NCI-H748 treated with DMSO at 0.1 percent for 48 hours (cell line): ENCODE measurements at regions not wholly inside any gene's neighbourhood (a gene's known extent, or its start where the extent isn't known, plus 50 kb on each side); places are given as distances from the start of the nearest gene placed in this dataset.

Experiments used
- DNase-seq: peaks from one replicate; lab custom pipeline; 2025; lab: John Stamatoyannopoulos, UW

DNA sequence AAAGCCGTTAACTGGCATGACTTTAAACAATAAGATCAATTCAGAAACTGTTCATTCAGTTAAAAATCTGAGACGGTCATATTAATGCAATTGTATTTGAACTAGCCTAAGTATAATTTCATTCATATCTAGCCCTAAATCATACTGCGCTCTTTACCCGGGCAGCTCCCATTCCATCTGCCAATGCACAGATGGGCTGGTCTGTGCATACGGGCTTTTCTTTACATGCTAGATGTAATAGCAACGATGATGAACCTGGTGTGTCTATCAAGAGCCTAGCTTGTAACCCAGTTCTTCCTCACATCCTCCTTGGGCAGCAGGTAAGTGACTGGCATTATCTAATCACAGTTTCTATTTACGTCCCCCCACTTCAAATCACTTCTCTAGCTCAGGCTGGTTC is 631.5 kb upstream of the KLHL29 start:
- DNase-seq: no peak

DNA sequence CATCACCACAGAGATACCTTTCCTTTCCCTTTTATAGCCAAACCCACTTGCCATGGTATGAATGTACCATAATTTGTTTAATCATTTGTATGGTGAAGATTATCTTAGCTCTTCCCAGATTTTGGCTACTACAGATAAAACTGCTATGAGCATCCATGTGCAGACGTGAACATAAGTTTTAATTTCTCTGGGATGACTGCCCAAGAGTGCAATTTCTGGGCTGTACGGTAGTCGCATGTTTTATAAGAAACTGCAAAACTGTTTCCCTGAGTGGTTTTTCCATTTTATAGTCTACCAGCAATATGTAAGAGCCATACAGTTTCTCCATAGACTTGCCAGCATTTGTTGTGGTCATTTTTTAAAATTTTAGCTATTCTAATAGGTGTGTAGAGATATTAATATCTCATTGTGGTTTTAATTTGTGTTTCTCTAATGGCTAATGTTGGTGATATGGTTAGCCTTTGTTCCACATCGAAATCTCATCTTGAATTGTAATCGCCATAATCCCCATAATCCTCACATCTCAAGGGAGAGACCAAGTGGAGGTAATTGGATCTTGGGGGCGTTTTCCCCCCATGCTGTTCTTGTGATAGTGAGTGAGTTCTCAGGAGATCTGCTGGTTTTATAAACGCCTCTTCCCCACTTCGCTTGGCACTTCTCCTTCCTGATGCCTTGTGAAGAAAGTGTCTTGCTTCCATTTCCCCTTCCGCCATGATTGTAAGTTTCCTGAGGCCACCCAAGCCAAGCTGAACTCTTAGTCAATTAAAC is 628.5 kb upstream of the KLHL29 start:
- no peak for DNase-seq

DNA sequence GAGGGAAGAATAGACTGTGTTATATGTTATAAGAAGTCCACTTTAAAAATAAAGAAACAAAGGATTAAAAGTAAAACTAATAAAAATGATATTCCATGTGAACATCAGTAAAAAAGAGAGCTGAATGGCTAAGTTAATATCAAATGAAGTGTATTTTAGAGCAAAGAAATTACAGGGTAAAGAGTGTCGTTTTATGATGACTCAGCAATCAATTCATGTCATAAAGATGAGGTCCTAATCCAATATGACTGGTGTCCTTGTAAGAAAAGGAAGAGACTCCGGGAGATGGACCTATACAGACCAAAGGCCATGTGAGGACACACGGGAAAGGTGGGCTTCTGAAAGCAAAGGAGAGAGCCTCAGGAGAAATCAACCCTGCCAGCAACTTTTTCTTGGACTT is 615.5 kb upstream of the KLHL29 start:
- no peak for DNase-seq

DNA sequence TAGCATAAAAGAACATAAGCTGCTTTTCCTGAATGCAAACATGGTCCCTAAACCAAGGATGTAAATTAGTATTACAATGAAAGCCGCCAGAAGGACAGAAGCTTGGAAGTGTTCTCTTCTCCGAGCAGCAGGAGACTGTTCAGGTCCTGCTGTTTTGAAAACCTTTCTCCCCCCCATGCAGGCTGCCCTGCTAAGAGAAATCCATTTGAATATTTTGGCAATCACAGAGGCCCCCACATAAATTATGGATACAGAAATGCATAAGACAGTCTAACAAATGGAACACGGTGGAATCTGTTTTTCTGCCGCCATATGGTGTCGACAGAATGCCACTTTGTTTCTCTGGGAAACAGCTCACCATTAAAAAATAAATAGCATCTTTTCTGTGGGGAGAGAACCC is 600.4 kb upstream of the KLHL29 start:
- DNase-seq: no peak

DNA sequence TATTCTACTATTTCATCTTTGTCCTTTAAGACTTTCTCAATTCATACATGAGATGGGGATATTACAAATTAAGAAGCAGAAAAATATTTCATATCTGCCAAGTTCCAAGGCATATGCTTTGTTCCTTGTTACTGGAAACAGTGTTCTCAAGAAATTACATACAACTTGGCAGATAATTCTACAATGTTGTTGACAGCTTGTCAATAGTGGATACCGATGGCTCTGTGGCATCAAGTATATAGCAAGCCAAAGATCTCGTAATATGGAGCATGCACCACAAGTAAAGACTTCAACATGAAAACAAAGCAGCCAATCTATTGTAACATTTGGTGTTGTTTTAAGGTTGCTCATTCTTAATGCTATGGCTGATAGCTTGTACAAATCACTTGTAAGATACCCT is 598.2 kb upstream of the KLHL29 start:
- no peak for DNase-seq

DNA sequence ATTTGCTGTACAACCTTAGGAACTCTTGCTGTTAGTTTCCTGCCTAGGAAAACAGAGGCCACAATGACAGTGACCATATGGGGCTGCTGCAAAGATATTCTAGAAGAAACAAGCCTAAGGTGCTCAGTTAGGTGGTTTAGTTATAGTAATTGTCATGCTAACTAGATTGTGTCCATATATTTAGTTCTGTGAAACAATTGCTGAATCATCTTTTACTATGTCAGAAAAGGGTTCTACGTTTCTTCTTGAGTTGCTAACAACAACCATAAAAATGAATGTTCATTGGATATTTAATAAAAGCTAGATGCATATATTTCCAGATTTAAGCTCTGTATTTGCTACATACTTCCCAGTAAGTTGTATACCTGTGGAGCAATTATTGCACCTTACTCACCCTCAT is 597.2 kb upstream of the KLHL29 start:
- no peak for DNase-seq

DNA sequence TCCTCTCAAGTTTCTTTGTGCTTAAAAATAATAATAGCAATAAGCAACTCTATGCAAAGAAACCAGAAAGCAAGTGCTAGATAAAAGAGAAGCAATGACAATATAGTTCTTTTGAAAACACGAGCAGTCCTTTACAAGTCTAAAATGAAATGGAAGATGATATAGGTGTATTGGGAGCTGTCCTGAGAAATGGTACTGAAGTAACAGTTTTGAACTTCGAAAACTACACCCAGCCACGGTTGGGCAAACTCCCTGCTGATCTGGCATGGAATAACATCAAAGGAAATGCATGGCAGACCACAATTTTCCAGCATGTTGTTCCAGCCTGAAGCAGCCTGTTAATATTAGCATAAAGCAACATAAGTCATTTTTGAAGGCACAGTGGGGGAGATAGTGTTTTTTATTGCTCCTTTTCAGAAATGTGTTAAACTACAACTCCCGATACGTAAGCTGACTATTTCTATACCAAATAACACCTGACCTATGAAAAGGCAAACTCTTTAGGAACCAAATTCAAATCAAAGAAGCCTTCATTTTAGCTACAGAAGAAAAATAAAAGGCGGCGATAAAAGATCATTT is 596.1 kb upstream of the KLHL29 start:
- no peak for DNase-seq

DNA sequence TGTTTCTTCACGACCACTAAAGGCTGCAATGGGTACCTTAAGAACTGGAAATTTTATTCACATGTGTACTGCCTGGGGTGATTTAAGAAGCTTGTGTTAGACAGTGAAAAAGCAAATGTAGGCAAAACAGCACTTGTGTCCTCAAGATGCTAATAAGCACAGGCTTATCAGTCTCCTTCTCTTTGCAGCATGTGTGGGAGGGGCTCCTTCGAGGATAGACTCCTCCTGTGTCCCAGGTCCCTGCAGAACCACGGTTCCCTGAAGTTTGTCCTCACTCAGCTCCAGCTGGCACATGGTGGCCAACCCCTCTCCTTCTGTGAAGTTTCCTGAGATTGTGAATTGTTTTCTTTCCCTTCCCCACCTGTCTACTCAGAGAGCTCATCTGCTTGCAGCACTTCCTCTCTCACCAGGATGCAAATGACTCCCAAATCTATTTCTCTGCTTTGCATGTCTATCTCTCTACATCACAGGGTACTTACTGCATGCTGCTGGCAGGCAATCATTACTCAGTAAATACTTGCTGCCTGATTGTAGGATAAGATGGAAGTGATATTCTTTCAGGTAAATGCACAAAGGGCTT is 589.6 kb upstream of the KLHL29 start:
- no peak for DNase-seq

DNA sequence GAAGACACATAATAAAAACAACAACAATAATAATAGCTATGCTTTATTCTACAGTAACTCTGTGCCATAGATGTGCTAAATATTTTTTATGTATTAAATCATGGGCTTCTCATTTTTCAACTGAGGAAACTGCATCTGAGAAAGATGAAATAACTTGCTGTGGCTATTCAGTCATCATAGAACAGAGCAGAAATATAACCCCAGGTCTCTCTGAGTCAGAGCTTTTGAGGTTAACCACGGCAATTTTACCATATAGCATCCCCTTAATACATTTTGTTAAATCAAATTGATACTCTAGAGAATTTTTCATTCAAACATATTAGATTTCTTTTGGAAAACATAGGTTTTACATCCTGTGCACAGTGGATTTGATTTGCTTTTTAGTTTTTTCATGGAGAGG is 586.6 kb upstream of the KLHL29 start:
- no peak for DNase-seq

DNA sequence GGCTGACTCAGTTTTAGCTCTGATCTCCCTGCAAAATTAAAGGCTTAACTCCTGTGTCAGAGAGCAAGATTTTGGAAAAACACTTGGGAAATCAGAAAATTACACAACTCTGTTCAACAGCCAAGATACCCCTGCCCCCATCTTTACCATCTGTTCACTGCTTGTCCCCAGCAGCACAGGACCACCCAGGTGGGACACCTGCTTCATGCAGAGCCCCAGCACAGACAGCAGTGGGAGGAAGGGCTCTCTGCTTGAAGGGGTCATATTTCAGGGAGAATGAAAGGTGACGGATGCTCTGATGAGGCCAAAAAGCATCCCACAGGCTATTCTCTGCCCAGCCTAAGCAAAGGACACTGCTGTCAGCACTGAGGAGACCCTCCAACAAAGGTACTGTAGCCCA is 584.6 kb upstream of the KLHL29 start:
- no peak for DNase-seq

DNA sequence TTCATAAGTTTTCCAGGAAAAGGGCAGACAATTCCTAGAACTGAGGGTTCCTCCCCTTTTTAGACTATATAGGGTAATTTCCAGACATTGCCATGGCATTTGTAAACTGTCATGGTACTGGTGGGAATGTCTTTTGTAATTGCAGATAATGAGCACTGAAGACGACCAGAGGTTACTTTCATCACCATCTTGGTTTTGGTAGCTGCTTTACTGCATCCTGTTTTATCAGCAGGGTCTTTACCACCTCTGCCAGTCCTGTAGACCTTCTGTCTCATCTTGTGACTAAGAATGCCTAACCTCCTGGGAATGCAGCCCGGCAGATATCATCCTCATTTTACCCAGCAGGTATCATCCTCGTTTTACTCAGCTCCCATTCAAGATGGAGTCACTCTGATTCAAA is 583.9 kb upstream of the KLHL29 start:
- DNase-seq: no peak

DNA sequence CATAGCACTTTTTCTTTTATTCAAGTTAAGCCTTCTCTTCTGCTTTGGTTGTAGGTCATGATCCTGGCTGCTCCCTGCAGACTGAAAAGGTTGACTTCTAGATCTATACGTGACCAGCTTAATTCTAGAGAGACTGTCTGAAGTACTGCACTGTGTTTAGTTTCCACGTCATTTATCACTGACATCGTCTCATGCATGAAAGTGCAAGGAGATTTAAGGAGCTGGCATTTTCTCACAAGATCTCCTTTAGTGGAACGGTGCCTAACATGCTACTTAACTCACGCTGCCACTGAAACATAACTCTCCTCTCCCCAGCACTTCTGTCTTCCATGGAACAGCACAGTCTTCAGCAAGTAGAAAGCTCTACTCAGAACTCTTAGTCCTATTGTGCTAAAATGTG is 583.0 kb upstream of the KLHL29 start:
- DNase-seq: no peak

DNA sequence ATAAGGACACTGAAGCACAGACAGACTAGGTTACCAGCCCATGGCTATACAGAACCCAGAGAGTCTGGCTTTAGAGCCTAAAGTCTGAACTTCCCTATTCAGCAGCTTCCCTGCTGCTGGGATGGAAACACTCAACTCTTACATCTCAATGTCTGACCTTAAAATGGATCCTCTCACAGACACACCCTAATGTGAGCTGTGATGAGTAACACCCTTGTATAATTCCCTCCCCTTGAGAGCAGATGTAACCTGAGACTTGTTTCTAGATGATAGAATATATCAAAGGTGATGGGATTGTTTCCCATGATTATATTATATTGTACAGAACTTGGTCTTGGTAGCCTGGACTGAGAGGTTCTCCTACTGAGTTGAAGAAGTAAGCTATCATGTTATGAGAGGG is 577.1 kb upstream of the KLHL29 start:
- DNase-seq: no peak

DNA sequence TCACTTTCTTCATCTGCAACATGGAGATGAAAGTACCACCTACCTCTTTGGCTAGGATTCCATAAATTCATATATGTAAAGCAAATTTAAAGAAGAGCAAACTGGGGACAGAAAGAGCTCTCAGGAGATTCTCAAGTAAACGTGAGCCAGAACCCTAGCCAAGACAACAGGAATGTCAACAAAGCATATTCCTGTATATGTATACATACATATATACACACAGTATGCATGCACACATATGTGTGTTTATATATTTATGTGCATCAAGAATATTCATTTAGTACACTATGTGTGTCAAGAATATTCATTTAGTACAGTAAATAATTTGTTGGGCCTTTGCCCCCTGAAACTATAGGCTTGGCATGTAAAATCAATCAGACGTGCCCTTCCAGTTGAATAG is 574.4 kb upstream of the KLHL29 start:
- DNase-seq: no peak

DNA sequence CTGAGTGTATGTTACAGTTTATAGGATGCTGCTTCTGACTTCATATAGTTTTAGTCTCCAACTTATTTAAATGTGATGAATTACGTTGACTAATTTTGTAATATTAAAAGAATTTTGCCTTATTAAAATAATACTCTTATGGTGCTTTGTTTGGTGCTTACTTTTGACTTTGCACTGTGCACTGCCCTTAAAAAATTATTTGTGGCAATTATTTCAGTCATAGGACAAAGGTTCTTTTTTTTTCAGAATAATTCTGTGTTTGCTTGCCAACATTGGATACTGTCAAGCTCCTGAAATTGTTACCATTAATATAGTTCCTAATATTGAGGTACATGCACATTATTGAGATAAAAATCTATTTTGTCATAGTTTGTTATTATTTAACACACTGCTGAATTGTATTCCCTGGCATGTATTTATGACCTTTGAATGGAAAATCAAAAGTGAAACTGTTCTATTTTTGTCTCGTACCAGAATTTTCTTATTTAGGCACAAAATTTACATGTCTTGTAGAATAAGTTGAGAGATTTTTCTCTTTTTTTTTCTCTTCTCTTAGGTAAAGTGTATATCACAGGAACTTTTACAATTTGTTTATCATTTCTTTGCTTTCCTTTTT is 572.8 kb upstream of the KLHL29 start:
- no peak for DNase-seq

DNA sequence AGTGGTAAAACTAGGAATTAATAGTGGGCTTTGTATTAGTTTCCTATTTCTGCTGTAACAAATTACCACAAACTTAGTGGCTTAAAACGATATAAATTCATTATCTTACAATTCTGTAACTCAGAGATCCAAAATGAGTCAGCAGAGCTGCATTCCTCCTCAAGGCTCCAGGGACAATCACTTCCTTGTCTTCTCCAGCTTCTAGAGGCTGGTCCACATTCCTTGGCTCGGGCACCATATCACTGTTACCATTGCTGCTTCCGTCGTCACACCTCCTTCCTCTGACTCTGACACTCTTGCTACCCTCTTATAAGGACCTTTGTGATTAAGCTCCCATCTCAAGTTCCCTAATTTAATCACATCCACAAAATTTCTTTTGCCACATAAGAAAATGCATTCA is 567.8 kb upstream of the KLHL29 start:
- DNase-seq: no peak

DNA sequence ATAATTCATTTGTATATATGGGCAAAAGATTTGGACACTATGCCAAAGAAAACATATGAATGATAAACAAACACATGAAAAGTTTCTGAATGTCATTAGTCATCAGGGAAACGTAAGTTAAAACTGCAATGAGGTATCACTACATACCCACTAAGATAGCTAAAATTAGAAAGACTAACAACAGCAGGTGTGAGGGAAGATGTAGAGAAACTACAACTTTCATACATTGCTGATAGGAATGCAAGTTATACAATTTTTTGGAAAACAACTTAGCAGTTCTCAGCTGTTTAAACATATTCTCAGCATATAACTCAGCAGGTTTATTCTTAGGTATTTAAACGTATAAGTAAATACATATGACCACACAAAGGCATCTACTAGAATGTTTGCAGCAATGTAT is 563.5 kb upstream of the KLHL29 start:
- no peak for DNase-seq

DNA sequence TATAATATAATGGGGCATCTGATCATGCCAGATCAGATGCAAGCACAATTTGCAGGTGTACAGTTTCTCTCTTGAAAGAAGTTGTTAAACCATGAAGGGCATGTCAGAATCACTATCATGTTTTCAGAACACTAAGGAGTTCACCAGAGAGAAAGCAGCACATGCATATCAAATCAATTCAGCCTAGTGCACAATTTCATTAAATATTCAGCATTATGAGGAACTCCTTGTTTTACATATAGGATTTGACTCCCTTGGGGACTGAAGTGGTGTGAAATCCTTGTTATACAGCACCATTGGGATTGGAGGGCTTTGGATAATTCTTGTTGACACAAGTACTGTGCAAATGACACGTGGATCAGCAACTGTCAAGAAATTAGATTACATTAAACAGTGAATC is 562.1 kb upstream of the KLHL29 start:
- DNase-seq: no peak

DNA sequence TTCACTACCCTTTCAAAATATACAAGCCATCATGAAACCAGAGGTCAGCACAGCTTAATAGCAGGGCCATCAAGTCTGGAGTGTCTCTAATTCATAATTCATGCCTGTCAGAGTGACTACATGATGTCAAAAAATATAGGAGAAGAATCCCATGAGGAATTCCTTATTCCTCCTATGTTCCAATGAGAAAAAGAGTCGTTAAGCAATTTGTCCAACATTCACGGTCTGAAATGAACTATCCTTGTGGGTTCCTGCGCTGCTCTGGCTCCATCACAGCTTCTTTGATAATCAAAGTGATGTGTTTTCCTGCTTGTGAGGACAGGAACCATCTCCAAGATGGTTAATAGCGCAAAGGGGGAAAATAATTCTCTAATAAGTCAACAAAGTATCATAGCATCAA is 560.4 kb upstream of the KLHL29 start:
- no peak for DNase-seq

DNA sequence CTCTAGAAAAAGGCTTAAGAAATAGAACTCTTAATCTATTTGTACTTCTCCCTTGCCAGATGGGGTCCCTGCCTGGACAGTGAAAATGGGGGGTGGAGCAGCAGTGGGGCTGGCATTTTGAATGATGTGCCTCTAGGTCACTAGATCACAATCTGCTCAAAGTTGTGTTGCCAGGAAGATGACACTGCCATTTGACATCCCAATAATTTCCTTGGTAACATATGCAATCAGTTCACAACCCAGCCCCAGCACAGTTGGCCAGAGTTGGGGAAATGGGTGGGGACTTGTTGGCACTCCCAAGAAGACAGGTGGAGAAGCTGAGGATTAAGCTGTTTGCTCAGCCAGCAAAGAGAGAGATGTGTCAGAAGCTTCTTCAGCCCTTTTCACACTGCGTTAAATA is 558.3 kb upstream of the KLHL29 start:
- DNase-seq: no peak

DNA sequence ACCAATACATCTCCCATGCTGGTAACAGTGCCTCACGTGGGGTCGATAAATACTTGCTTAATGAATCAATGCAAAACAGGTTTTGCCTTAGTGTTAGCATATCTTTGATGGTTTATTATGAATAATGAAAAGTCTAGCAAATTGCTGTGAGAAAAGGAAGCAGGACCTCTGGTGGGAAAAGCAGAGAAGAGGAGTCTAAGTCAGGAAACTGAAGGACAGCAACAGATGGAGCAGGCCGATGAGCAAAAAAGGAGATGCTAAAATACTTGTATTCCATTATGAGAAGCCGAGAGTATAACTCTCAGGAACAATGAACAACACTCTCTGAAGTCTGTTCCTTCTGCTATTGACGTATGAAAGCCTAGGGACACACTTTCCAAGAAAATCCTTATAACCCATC is 555.2 kb upstream of the KLHL29 start:
- DNase-seq: no peak

DNA sequence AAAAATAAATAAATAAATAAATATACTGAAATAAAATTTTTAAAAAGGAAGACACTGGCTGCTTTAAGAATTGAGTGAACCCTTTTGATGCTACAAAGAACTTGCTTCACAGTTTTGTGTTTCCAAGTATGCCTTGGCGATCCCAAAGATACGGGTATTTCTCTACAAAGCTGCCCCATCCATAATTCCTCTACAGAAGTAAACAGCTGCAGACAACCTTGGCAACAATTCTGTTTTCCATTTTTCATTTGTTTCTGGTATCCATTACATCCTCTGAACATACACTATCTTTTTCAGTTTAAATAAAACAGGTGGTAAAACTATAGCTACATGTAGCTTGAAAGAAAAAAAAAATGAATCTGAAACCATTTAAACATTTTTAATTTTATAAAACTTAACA is 552.8 kb upstream of the KLHL29 start:
- no peak for DNase-seq

DNA sequence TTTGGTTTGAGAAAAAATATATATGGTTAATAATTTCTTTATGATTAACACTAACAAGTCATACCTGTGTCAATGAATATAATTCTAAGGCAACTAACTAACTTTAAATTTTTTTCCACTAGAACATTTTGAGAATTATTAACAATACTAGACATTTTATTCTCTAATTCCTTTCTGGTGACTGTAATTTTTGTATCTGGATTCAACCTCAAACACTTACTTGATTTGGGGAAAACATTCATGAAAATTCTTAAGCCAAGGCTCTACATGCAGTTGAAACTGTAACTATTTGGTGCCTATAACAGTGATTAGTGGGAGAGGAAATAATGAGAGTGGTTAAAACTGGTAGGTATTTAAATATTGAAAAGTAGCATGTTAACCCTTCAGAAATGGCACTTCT is 546.5 kb upstream of the KLHL29 start:
- no peak for DNase-seq
